Activated T-helper 17 cell treated with anti-CD3 and anti-CD28 coated beads, Interleukin-2, amount 50 U/mL, for 72 hours (primary cell): ENCODE measurements at regions not wholly inside any gene's neighbourhood (a gene's known extent, or its start where the extent isn't known, plus 50 kb on each side); places are given as distances from the start of the nearest gene placed in this dataset.

Experiments used
- ATAC-seq: fragments of 150-1000 bp; cut with Tn5 transposase; replicated peaks from 2 replicates; pipeline ENCODE4 v1.10.0; 2021; ENCODE audit warnings: mild to moderate bottlenecking, moderate library complexity
- H3K27ac Mint-ChIP-seq: one replicate; pipeline ENCODE4 v1.8.0; 2022; ENCODE audit warnings: mixed read lengths
- H3K27me3 Mint-ChIP-seq: one replicate; pipeline ENCODE4 v1.8.0; 2022; ENCODE audit warnings: mixed read lengths
- H3K36me3 Mint-ChIP-seq: one replicate; pipeline ENCODE4 v1.8.0; 2022; ENCODE audit warnings: low read depth, mild to moderate bottlenecking, mixed read lengths
- H3K4me1 Mint-ChIP-seq: one replicate; pipeline ENCODE4 v1.8.0; 2022; ENCODE audit warnings: mixed read lengths
- H3K4me3 Mint-ChIP-seq: one replicate; pipeline ENCODE4 v1.8.0; 2022; ENCODE audit warnings: mild to moderate bottlenecking, mixed read lengths
- H3K9me3 Mint-ChIP-seq: one replicate; pipeline ENCODE4 v1.8.0; 2022; ENCODE audit warnings: mixed read lengths

GRCh38 chr13:85303630-85304029, 495.6 kb downstream of the SLITRK6 start:
- Mint-ChIP-seq H3K9me3 (peaks cover 13% of the 10 kb centered on the region), H3K36me3 (no peaks in the 10 kb centered on the region), H3K4me3 (no peak overlapping the region), H3K27me3 (no peaks in the 10 kb centered on the region), H3K4me1 (no peaks in the 10 kb centered on the region), H3K27ac (no peak overlapping the region)
- no peak for ATAC-seq

- no peak for ATAC-seq
- peaks cover 3% of the 10 kb centered on the region for H3K9me3 Mint-ChIP-seq
- no peaks in the 10 kb centered on the region for H3K36me3 Mint-ChIP-seq
- no peak overlapping the region for H3K4me3 Mint-ChIP-seq
- no peaks in the 10 kb centered on the region for H3K27me3 Mint-ChIP-seq
- no peaks in the 10 kb centered on the region for H3K4me1 Mint-ChIP-seq
- H3K27ac Mint-ChIP-seq = no peak overlapping the region
These were observed 500.8 kb downstream of the SLITRK6 start for GRCh38 chr13:85298387-85298924.

- Mint-ChIP-seq H3K4me1 (no peaks in the 10 kb centered on the region), H3K27me3 (no peaks in the 10 kb centered on the region), H3K27ac (no peak overlapping the region), H3K4me3 (no peak overlapping the region), H3K9me3 (no peaks in the 10 kb centered on the region), H3K36me3 (no peaks in the 10 kb centered on the region)
- ATAC-seq = no peak
These were observed 510.5 kb downstream of the SLITRK6 start for GRCh38 chr13:85288698-85289097.

GRCh38 chr13:85287528-85287927, 511.7 kb downstream of the SLITRK6 start:
- no peaks in the 10 kb centered on the region for H3K4me1 Mint-ChIP-seq
- H3K27ac Mint-ChIP-seq = no peak overlapping the region
- no peak for ATAC-seq
- no peaks in the 10 kb centered on the region for H3K9me3 Mint-ChIP-seq
- no peaks in the 10 kb centered on the region for H3K27me3 Mint-ChIP-seq
- H3K36me3 Mint-ChIP-seq = no peaks in the 10 kb centered on the region
- H3K4me3 Mint-ChIP-seq = no peak overlapping the region

- ATAC-seq = no peak
- H3K4me1 Mint-ChIP-seq = no peaks in the 10 kb centered on the region
- H3K9me3 Mint-ChIP-seq = no peaks in the 10 kb centered on the region
- no peak overlapping the region for H3K27ac Mint-ChIP-seq
- H3K4me3 Mint-ChIP-seq = no peak overlapping the region
- H3K27me3 Mint-ChIP-seq = no peaks in the 10 kb centered on the region
- H3K36me3 Mint-ChIP-seq = no peaks in the 10 kb centered on the region
These were observed 513.1 kb downstream of the SLITRK6 start for GRCh38 chr13:85286081-85286480.

- H3K4me3 Mint-ChIP-seq = no peak overlapping the region
- H3K36me3 Mint-ChIP-seq = no peaks in the 10 kb centered on the region
- no peaks in the 10 kb centered on the region for H3K9me3 Mint-ChIP-seq
- no peak for ATAC-seq
- H3K4me1 Mint-ChIP-seq = no peaks in the 10 kb centered on the region
- H3K27me3 Mint-ChIP-seq = no peaks in the 10 kb centered on the region
- H3K27ac Mint-ChIP-seq = no peak overlapping the region
These were observed 514.9 kb downstream of the SLITRK6 start for GRCh38 chr13:85284349-85284748.

GRCh38 chr13:85283408-85283807, 515.8 kb downstream of the SLITRK6 start:
- ATAC-seq = no peak
- Mint-ChIP-seq H3K27ac (no peak overlapping the region), H3K9me3 (no peaks in the 10 kb centered on the region), H3K4me1 (no peaks in the 10 kb centered on the region), H3K27me3 (no peaks in the 10 kb centered on the region), H3K36me3 (no peaks in the 10 kb centered on the region), H3K4me3 (no peak overlapping the region)

GRCh38 chr13:85282876-85283275, 516.3 kb downstream of the SLITRK6 start:
- no peak overlapping the region for H3K27ac Mint-ChIP-seq

GRCh38 chr13:85278851-85279250, 520.4 kb downstream of the SLITRK6 start:
- no peak for ATAC-seq
- no peak overlapping the region for H3K4me3 Mint-ChIP-seq
- no peak overlapping the region for H3K27ac Mint-ChIP-seq
- H3K9me3 Mint-ChIP-seq = no peaks in the 10 kb centered on the region
- H3K27me3 Mint-ChIP-seq = no peaks in the 10 kb centered on the region
- no peaks in the 10 kb centered on the region for H3K4me1 Mint-ChIP-seq
- no peaks in the 10 kb centered on the region for H3K36me3 Mint-ChIP-seq

More at GRCh38 chr13:85282876-85283275, 516.3 kb downstream of the SLITRK6 start:
- Mint-ChIP-seq H3K4me1 (no peaks in the 10 kb centered on the region), H3K27me3 (no peaks in the 10 kb centered on the region), H3K4me3 (no peak overlapping the region), H3K9me3 (no peaks in the 10 kb centered on the region), H3K36me3 (no peaks in the 10 kb centered on the region)
- ATAC-seq = no peak

- Mint-ChIP-seq H3K4me1 (no peaks in the 10 kb centered on the region), H3K27me3 (no peaks in the 10 kb centered on the region), H3K4me3 (no peak overlapping the region), H3K9me3 (no peaks in the 10 kb centered on the region), H3K36me3 (no peaks in the 10 kb centered on the region), H3K27ac (no peak overlapping the region)
- no peak for ATAC-seq
These were observed 521.5 kb downstream of the SLITRK6 start for GRCh38 chr13:85277748-85278147.

- no peak for ATAC-seq
- H3K27ac Mint-ChIP-seq = no peak overlapping the region
- no peak overlapping the region for H3K4me3 Mint-ChIP-seq
- H3K27me3 Mint-ChIP-seq = no peaks in the 10 kb centered on the region
- no peaks in the 10 kb centered on the region for H3K36me3 Mint-ChIP-seq
- no peaks in the 10 kb centered on the region for H3K4me1 Mint-ChIP-seq
- peaks cover 14% of the 10 kb centered on the region for H3K9me3 Mint-ChIP-seq
These were observed 532.4 kb downstream of the SLITRK6 start for GRCh38 chr13:85266771-85267170.

GRCh38 chr13:85266331-85266730, 532.9 kb downstream of the SLITRK6 start:
- H3K4me3 Mint-ChIP-seq = no peak overlapping the region
- H3K4me1 Mint-ChIP-seq = no peaks in the 10 kb centered on the region
- no peaks in the 10 kb centered on the region for H3K36me3 Mint-ChIP-seq
- no peak for ATAC-seq
- no peaks in the 10 kb centered on the region for H3K27me3 Mint-ChIP-seq
- no peak overlapping the region for H3K27ac Mint-ChIP-seq
- H3K9me3 Mint-ChIP-seq = peaks cover 14% of the 10 kb centered on the region

- Mint-ChIP-seq H3K27ac (no peak overlapping the region), H3K27me3 (no peaks in the 10 kb centered on the region), H3K4me3 (no peak overlapping the region), H3K9me3 (peaks cover 14% of the 10 kb centered on the region), H3K4me1 (no peaks in the 10 kb centered on the region), H3K36me3 (no peaks in the 10 kb centered on the region)
- no peak for ATAC-seq
These were observed 533.9 kb downstream of the SLITRK6 start for GRCh38 chr13:85265296-85265695.

- Mint-ChIP-seq H3K27me3 (no peaks in the 10 kb centered on the region), H3K4me3 (no peak overlapping the region), H3K9me3 (peaks cover 5% of the 10 kb centered on the region), H3K27ac (no peak overlapping the region), H3K4me1 (no peaks in the 10 kb centered on the region), H3K36me3 (no peaks in the 10 kb centered on the region)
- ATAC-seq = no peak
These were observed 536.7 kb downstream of the SLITRK6 start for GRCh38 chr13:85262499-85262898.

- no peaks in the 10 kb centered on the region for H3K36me3 Mint-ChIP-seq
- no peaks in the 10 kb centered on the region for H3K27me3 Mint-ChIP-seq
- ATAC-seq = no peak
- H3K4me3 Mint-ChIP-seq = no peak overlapping the region
- H3K4me1 Mint-ChIP-seq = no peaks in the 10 kb centered on the region
- no peak overlapping the region for H3K27ac Mint-ChIP-seq
- H3K9me3 Mint-ChIP-seq = peaks cover 5% of the 10 kb centered on the region
These were observed 537.4 kb downstream of the SLITRK6 start for GRCh38 chr13:85261757-85262346.

- H3K4me1 Mint-ChIP-seq = no peaks in the 10 kb centered on the region
- H3K4me3 Mint-ChIP-seq = no peak overlapping the region
- H3K36me3 Mint-ChIP-seq = no peaks in the 10 kb centered on the region
- no peak for ATAC-seq
- H3K9me3 Mint-ChIP-seq = peaks cover 3% of the 10 kb centered on the region
- no peaks in the 10 kb centered on the region for H3K27me3 Mint-ChIP-seq
- H3K27ac Mint-ChIP-seq = no peak overlapping the region
These were observed 538.3 kb downstream of the SLITRK6 start for GRCh38 chr13:85260896-85261295.
